SK-N-SH treated with all-trans-retinoic acid at 6 μM for 48 hours (cell line): ENCODE measurements at regions not wholly inside any gene's neighbourhood (a gene's known extent, or its start where the extent isn't known, plus 50 kb on each side); places are given as distances from the start of the nearest gene placed in this dataset.

Experiments used
- ATAC-seq: fragments of 200-7000 bp; cut with Tn5 transposase; 3 replicates; pipeline ENCODE4 v1.9.1; 2020; ENCODE audit warnings: mild to moderate bottlenecking, moderate library complexity
- ARNTL ChIP-seq: fragments of 450-650 bp; formaldehyde crosslinking; IDR thresholded peaks from 2 replicates; pipeline ENCODE4 v1.5.0; 2020; ENCODE audit warnings: low read depth, mild to moderate bottlenecking, moderate library complexity, borderline replicate concordance
- BACH2 ChIP-seq: fragments of 250-450 bp; sonication (Bioruptor Pico); IDR thresholded peaks from 2 replicates; pipeline ENCODE4 v1.9.0; 2021; ENCODE audit warnings: mild to moderate bottlenecking, borderline replicate concordance
- CSDC2 ChIP-seq: fragments of 250-450 bp; sonication (Bioruptor Pico); IDR thresholded peaks from 2 replicates; pipeline ENCODE4 v1.5.0; 2020; ENCODE audit warnings: mild to moderate bottlenecking, moderate library complexity
- ESRRG ChIP-seq: fragments of 250-450 bp; sonication (Bioruptor Pico); IDR thresholded peaks from 2 replicates; pipeline ENCODE4 v1.6.1; 2021; ENCODE audit warnings: mild to moderate bottlenecking
- GLIS3 ChIP-seq: fragments of 250-450 bp; sonication (Bioruptor Pico); IDR thresholded peaks from 2 replicates; pipeline ENCODE4 v1.5.0; 2020; ENCODE audit warnings: mild to moderate bottlenecking, moderate library complexity
- ISL1 ChIP-seq: fragments of 250-450 bp; sonication (Bioruptor Pico); IDR thresholded peaks from 2 replicates; pipeline ENCODE4 v2.1.2; 2022; ENCODE audit warnings: mild to moderate bottlenecking, moderate library complexity
- PPARA ChIP-seq: fragments of 250-450 bp; sonication (Bioruptor Pico); IDR thresholded peaks from 2 replicates; pipeline ENCODE4 v1.5.0; 2020; ENCODE audit warnings: mild to moderate bottlenecking, borderline replicate concordance
- RARB ChIP-seq: fragments of 250-450 bp; sonication (Bioruptor Pico); IDR thresholded peaks from 2 replicates; pipeline ENCODE4 v1.8.0; 2021; ENCODE audit warnings: mild to moderate bottlenecking, moderate library complexity
- SNAI2 ChIP-seq: fragments of 250-450 bp; sonication (Bioruptor Pico); IDR thresholded peaks from 2 replicates; pipeline ENCODE4 v1.5.0; 2020; ENCODE audit warnings: mild to moderate bottlenecking, moderate library complexity
- TCF4 ChIP-seq: fragments of 250-450 bp; sonication (Bioruptor Pico); IDR thresholded peaks from 2 replicates; pipeline ENCODE4 v1.8.0; 2021; ENCODE audit warnings: mild to moderate bottlenecking, moderate library complexity, borderline replicate concordance
- TOX ChIP-seq: fragments of 250-450 bp; sonication (Bioruptor Pico); IDR thresholded peaks from 2 replicates; pipeline ENCODE4 v1.8.0; 2021; ENCODE audit warnings: mild to moderate bottlenecking, moderate library complexity, borderline replicate concordance
- ZFP3 ChIP-seq: fragments of 250-450 bp; sonication (Bioruptor Pico); IDR thresholded peaks from 2 replicates; pipeline ENCODE4 v1.5.0; 2020; ENCODE audit warnings: mild to moderate bottlenecking, moderate library complexity
- ZFP30 ChIP-seq: fragments of 450-650 bp; formaldehyde crosslinking; IDR thresholded peaks from 2 replicates; pipeline ENCODE4 v1.5.0; 2022; ENCODE audit warnings: mild to moderate bottlenecking, moderate library complexity
- ZNF565 ChIP-seq: fragments of 450-650 bp; formaldehyde crosslinking; conservative IDR thresholded peaks from 2 replicates; pipeline ENCODE4 v1.5.0; 2020; ENCODE audit warnings: low read depth, mild to moderate bottlenecking, moderate library complexity
- ZNF70 ChIP-seq: fragments of 450-650 bp; formaldehyde crosslinking; IDR thresholded peaks from 2 replicates; pipeline ENCODE4 v1.5.0; 2020; ENCODE audit warnings: mild to moderate bottlenecking, moderate library complexity
- ZNF8 ChIP-seq: fragments of 450-650 bp; formaldehyde crosslinking; IDR thresholded peaks from 2 replicates; pipeline ENCODE4 v1.5.0; 2020; ENCODE audit warnings: mild to moderate bottlenecking, moderate library complexity
- TF ChIP-seq, protein P1 (sequence below): fragments of 250-450 bp; sonication (Bioruptor Pico); IDR thresholded peaks from 2 replicates; pipeline ENCODE4 v1.8.0; 2021; ENCODE audit warnings: low read depth, mild to moderate bottlenecking, moderate library complexity, borderline replicate concordance
- TF ChIP-seq, protein P2 (sequence below): fragments of 250-450 bp; sonication (Bioruptor Pico); IDR thresholded peaks from 2 replicates; pipeline ENCODE4 v1.5.1; 2021; ENCODE audit warnings: mild to moderate bottlenecking, moderate library complexity
- TF ChIP-seq, protein P3 (sequence below): fragments of 250-450 bp; sonication (Bioruptor Pico); IDR thresholded peaks from 2 replicates; pipeline ENCODE4 v1.5.0; 2020; ENCODE audit warnings: mild to moderate bottlenecking, moderate library complexity
- TF ChIP-seq, protein P4 (sequence below): fragments of 250-450 bp; sonication (Bioruptor Pico); IDR thresholded peaks from 2 replicates; pipeline ENCODE4 v1.8.0; 2020; ENCODE audit warnings: mild to moderate bottlenecking, moderate library complexity, borderline replicate concordance

DNA sequence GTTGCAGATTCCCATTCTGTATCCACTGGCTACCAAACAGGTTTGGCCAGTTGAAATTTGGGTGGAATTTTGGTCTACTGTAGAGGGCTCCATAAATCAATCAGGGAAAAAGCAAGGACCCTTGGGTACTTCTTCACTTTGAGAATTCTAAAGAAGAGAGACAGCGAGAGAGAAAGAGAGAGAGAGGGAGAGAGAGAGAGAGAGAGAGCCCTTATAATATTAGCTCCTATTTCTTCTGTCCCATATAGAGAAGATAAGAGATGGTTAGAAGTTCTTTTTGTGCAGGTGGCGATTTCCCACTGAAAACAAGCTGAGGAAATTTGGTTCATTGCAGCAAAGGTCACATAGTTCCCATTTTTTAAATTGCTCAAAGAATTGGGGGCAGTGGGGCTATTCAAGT, 88.6 kb upstream of the ZNF536 start (continued):
- TF ChIP-seq ARNTL (no peak), ZFP30 (CRISPR knock-in tag) (no peak), PPARA (CRISPR knock-in tag) (no peak)

DNA sequence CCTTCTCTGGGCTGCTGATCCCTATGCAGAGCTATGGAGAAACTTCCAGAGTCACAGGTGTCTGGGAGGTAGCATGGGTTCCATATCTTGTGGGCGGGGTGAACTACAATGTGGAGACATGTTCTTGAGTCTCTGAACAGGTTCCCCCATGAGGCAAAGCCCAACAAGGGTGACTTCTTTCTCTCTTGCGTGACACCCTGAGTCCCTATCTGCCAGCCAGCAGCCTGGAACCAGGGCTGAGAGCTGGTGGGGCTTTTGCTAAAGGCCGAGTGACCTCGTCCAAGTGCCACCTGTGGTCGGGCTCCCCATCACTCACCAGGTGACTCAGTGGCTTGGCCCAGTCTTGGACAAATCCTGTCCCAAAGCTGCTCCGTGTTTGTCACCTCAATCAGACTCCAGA, 88.0 kb upstream of the ZNF536 start:
- ATAC-seq = no peak
- no peak for TF ChIP-seq TCF4 (CRISPR knock-in tag)
- no peak for TF ChIP-seq ZNF70
- TF ChIP-seq, protein P1, sequence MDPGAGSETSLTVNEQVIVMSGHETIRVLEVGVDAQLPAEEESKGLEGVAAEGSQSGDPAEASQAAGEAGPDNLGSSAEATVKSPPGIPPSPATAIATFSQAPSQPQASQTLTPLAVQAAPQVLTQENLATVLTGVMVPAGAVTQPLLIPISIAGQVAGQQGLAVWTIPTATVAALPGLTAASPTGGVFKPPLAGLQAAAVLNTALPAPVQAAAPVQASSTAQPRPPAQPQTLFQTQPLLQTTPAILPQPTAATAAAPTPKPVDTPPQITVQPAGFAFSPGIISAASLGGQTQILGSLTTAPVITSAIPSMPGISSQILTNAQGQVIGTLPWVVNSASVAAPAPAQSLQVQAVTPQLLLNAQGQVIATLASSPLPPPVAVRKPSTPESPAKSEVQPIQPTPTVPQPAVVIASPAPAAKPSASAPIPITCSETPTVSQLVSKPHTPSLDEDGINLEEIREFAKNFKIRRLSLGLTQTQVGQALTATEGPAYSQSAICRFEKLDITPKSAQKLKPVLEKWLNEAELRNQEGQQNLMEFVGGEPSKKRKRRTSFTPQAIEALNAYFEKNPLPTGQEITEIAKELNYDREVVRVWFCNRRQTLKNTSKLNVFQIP (CRISPR knock-in tag) = no peak
- no peak for TF ChIP-seq BACH2 (CRISPR knock-in tag)
- TF ChIP-seq, protein P2, sequence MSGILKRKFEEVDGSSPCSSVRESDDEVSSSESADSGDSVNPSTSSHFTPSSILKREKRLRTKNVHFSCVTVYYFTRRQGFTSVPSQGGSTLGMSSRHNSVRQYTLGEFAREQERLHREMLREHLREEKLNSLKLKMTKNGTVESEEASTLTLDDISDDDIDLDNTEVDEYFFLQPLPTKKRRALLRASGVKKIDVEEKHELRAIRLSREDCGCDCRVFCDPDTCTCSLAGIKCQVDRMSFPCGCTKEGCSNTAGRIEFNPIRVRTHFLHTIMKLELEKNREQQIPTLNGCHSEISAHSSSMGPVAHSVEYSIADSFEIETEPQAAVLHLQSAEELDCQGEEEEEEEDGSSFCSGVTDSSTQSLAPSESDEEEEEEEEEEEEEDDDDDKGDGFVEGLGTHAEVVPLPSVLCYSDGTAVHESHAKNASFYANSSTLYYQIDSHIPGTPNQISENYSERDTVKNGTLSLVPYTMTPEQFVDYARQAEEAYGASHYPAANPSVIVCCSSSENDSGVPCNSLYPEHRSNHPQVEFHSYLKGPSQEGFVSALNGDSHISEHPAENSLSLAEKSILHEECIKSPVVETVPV (CRISPR knock-in tag) = no peak
- TF ChIP-seq ARNTL = no peak
- no peak for TF ChIP-seq ZNF565 (CRISPR knock-in tag)
- no peak for TF ChIP-seq GLIS3 (CRISPR knock-in tag)
- TF ChIP-seq ISL1 = no peak
- TF ChIP-seq RARB (CRISPR knock-in tag) = no peak
- TF ChIP-seq, protein P3, sequence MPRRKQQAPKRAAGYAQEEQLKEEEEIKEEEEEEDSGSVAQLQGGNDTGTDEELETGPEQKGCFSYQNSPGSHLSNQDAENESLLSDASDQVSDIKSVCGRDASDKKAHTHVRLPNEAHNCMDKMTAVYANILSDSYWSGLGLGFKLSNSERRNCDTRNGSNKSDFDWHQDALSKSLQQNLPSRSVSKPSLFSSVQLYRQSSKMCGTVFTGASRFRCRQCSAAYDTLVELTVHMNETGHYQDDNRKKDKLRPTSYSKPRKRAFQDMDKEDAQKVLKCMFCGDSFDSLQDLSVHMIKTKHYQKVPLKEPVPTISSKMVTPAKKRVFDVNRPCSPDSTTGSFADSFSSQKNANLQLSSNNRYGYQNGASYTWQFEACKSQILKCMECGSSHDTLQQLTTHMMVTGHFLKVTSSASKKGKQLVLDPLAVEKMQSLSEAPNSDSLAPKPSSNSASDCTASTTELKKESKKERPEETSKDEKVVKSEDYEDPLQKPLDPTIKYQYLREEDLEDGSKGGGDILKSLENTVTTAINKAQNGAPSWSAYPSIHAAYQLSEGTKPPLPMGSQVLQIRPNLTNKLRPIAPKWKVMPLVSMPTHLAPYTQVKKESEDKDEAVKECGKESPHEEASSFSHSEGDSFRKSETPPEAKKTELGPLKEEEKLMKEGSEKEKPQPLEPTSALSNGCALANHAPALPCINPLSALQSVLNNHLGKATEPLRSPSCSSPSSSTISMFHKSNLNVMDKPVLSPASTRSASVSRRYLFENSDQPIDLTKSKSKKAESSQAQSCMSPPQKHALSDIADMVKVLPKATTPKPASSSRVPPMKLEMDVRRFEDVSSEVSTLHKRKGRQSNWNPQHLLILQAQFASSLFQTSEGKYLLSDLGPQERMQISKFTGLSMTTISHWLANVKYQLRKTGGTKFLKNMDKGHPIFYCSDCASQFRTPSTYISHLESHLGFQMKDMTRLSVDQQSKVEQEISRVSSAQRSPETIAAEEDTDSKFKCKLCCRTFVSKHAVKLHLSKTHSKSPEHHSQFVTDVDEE = no peak
- no peak for TF ChIP-seq ESRRG (CRISPR knock-in tag)
- TF ChIP-seq TOX (CRISPR knock-in tag) = no peak
- no peak for TF ChIP-seq ZFP30 (CRISPR knock-in tag)
- no peak for TF ChIP-seq ZNF8 (CRISPR knock-in tag)
- no peak for TF ChIP-seq PPARA (CRISPR knock-in tag)
- TF ChIP-seq ZFP3 (CRISPR knock-in tag) = no peak
- TF ChIP-seq CSDC2 (CRISPR knock-in tag) = no peak
- TF ChIP-seq, all 23 proteins: peak for 0

DNA sequence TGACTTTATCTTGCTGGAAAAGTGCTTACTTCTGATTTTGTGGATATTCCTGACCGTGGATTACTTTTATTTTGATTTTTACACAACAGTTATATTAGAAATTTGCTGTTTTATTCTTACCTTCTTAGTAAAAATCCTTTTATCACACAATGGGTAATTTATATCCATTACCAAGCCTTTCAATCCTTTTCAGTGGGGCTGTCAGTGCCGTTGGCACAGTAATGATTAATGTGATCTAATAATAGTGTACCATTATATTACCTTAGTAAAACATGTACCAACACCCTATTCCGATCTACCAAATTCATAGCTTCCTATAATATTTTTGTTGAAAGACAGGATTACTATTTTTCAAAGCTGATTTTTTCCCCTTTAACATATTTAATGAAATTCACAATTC, 87.3 kb upstream of the ZNF536 start:
- TF ChIP-seq BACH2 (CRISPR knock-in tag) = no peak
- TF ChIP-seq RARB (CRISPR knock-in tag) = no peak
- TF ChIP-seq CSDC2 (CRISPR knock-in tag) = no peak
- TF ChIP-seq, protein P2 (CRISPR knock-in tag) = no peak
- TF ChIP-seq, protein P1 (CRISPR knock-in tag) = no peak
- TF ChIP-seq TCF4 (CRISPR knock-in tag) = no peak
- TF ChIP-seq ZNF70 = no peak
- TF ChIP-seq, all 23 proteins: peak for 0
- ATAC-seq = no peak

DNA sequence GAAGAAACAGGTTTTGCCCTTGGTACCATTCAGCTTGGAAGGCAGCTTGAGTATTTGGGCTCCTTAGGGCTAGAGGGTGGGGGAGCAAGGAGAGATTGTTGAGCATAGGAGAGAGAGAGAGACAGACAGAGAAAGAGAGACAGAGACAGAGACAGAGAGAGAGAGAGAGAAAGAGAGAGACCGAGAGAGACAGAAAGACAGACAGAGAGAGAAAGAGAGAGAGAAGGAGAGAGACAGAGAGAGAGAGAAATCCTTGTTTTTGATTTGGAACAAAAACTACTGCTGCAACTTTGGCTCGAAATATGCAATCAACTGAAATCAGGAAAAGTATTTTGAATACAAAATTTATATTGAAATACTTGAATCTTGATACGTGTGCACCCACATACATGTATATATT, 85.8 kb upstream of the ZNF536 start:
- no peak for TF ChIP-seq SNAI2
- TF ChIP-seq ESRRG (CRISPR knock-in tag) = no peak
- TF ChIP-seq CSDC2 (CRISPR knock-in tag) = no peak
- TF ChIP-seq TCF4 (CRISPR knock-in tag) = no peak
- TF ChIP-seq, protein P4, sequence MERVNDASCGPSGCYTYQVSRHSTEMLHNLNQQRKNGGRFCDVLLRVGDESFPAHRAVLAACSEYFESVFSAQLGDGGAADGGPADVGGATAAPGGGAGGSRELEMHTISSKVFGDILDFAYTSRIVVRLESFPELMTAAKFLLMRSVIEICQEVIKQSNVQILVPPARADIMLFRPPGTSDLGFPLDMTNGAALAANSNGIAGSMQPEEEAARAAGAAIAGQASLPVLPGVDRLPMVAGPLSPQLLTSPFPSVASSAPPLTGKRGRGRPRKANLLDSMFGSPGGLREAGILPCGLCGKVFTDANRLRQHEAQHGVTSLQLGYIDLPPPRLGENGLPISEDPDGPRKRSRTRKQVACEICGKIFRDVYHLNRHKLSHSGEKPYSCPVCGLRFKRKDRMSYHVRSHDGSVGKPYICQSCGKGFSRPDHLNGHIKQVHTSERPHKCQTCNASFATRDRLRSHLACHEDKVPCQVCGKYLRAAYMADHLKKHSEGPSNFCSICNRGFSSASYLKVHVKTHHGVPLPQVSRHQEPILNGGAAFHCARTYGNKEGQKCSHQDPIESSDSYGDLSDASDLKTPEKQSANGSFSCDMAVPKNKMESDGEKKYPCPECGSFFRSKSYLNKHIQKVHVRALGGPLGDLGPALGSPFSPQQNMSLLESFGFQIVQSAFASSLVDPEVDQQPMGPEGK (CRISPR knock-in tag) = no peak
- no peak for TF ChIP-seq ZNF565 (CRISPR knock-in tag)
- ATAC-seq = no peak
